ENCODE measurements at regions not wholly inside any gene's neighbourhood (a gene's known extent, or its start where the extent isn't known, plus 50 kb on each side); places are given as distances from the start of the nearest gene placed in this dataset.

DNA sequence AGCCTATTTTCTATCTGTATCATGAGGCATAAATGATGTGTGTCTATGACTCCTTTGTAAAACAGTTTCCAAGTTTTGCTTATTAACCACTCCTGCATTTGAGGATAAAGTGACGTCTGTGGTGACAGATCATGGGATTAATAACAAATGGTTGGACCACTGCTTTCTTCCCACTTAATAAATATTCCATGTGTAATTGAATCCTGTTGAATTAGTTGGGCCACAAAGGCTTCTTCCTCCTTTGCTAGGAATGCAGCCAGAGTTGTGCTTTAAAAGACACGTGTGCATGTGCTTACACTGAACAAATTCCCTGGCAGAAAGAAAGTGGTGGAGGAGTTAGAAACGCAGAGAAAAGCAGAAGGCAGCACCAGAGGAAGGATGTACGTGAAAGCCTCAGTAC, 150.2 kb downstream of the ACTBL2 start:
- DNase-seq = no peak

- peak; percentile 22 for DNase-seq
Measured at GRCh38 chr5:57327561-57328367, 153.9 kb downstream of the GPBP1 start.

GRCh38 chr5:57325678-57326397, 152.0 kb downstream of the GPBP1 start:
- DNase-seq = no peak

- no peak for DNase-seq
Measured at GRCh38 chr5:57324861-57325260, 151.0 kb downstream of the GPBP1 start.

- no peak for DNase-seq
Measured at GRCh38 chr5:57324181-57324580, 150.3 kb downstream of the GPBP1 start.

GRCh38 chr5:57320582-57320981, 146.7 kb downstream of the GPBP1 start:
- no peak for DNase-seq

- no peak for DNase-seq
Measured at GRCh38 chr5:57319628-57320027, 145.8 kb downstream of the GPBP1 start.

DNA sequence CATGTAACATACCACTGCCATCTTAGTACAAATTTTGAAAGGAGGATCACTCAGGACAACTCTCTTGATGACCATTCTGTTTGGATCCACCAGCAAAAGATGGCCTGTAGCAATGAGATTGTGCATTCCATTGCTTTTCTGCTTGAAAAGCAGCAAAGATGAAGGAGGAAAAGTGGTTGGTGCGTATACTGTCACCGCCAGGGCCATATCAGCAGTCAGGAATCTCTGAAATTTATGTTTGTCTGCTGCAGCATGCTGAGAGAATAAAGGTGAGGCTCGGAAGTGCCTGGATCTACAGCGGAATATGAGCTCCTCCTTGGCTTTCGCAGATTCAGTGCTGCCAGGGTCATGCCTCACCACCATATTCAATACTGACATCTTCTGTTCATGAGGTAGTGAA, 144.4 kb downstream of the GPBP1 start:
- no peak for DNase-seq

DNA sequence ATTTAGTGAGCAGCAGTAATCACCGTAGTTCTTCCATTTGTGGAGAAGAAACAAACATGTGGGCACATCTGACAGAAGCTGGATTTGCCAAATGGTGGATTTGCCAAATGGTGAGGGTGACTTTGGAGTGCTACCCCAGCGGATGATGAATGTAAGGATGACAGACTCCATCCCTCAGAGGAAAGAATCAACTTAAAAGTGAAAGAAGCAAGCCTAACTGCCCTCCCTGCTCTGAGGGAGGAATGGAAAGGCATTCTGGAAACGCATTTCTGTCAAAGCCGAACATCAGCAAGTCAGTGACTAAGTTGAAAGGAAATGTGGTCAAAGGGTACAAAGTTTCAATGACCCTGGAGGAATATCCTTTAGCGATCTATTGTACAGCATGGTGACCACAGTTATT, 143.5 kb downstream of the GPBP1 start:
- DNase-seq = no peak

DNA sequence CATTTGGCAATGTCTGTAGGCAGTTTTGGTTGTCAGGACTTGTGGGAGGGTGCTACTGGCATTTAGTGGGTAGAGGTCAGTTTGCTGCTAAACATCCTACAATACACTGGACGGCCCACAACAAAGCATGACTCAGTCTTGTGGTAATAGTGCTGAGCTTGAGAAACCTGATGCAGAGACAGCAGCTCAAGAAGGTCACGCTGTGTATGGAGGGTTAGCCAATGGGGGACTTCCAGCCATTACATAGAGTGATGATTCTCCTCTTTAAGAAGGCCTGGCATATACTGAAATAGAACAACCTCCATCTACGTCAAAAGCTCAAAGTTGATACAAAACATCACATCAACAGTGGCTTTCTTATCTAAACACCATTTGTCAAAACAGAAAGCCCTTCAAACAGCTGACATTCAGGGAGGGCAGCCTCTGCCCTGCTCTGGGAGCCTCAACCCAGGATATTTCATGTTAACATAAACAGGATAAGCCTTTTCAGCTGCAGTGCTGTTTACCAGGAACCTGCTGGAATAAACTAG, 143.0 kb downstream of the GPBP1 start:
- peak; percentile 69 for DNase-seq

- DNase-seq = no peak
Measured at GRCh38 chr5:57315941-57316340, 142.1 kb downstream of the GPBP1 start.

Data from NK-92 treated with Interleukin-12 subunit alpha and Interleukin-12 subunit beta, amount 100 ng/mL, for 24 hours (cell line).